DOHH2 (cell line): ENCODE measurements at regions not wholly inside any gene's neighbourhood (a gene's known extent, or its start where the extent isn't known, plus 50 kb on each side); places are given as distances from the start of the nearest gene placed in this dataset.

Experiments used
- EZH2phosphoT487 ChIP-seq: fragments of 200-600 bp; sonication (generic); IDR thresholded peaks from 2 replicates; pipeline ENCODE4 v1.6.1; 2017; ENCODE audit warnings: borderline replicate concordance, mild to moderate bottlenecking, antibody characterized with exemption, low read length, moderate library complexity, mixed read lengths
- TF ChIP-seq, protein P1 (sequence below): fragments of 200-600 bp; sonication (generic); IDR thresholded peaks from one replicate; pipeline ENCODE4 v1.5.1; 2014; ENCODE audit warnings: antibody characterized with exemption, mild to moderate bottlenecking, low read depth, low read length; ENCODE audit not compliant: poor library complexity, severe bottlenecking

DNA sequence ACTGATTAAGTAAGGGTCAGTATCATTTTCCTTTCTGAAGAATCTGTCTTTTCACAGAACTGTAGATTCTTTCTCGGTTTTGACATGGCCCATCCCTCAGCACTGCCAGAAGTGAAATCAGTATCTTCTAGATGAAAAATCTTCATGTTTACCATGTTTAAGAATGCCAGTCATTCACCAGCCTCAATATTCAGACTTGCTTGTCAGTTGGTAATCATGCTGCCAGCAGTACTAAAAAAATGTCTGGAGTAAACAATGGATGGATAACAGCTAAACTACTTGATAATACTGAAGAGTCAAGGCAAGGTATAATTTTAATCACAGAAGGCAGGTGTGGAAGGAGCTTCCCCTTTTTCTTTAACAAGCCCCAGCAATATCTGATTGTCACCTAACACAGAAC is 306.8 kb upstream of the DMAC1 start:
- TF ChIP-seq, protein P1, sequence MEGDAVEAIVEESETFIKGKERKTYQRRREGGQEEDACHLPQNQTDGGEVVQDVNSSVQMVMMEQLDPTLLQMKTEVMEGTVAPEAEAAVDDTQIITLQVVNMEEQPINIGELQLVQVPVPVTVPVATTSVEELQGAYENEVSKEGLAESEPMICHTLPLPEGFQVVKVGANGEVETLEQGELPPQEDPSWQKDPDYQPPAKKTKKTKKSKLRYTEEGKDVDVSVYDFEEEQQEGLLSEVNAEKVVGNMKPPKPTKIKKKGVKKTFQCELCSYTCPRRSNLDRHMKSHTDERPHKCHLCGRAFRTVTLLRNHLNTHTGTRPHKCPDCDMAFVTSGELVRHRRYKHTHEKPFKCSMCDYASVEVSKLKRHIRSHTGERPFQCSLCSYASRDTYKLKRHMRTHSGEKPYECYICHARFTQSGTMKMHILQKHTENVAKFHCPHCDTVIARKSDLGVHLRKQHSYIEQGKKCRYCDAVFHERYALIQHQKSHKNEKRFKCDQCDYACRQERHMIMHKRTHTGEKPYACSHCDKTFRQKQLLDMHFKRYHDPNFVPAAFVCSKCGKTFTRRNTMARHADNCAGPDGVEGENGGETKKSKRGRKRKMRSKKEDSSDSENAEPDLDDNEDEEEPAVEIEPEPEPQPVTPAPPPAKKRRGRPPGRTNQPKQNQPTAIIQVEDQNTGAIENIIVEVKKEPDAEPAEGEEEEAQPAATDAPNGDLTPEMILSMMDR: no peak
- no peak for TF ChIP-seq EZH2phosphoT487
